ENCODE measurements at regions not wholly inside any gene's neighbourhood (a gene's known extent, or its start where the extent isn't known, plus 50 kb on each side); places are given as distances from the start of the nearest gene placed in this dataset.
"Not testable (repeated sequence)": the region's sequence is repeated elsewhere in the genome, so short reads cannot be mapped to it uniquely, and the experiment has no call there.

GRCh38 chr2:4107179-4107578 lies 403.8 kb downstream of the DCDC2C start:
- no peak overlapping the region for H3K4me3 ChIP-seq (ENCODE audit: low read depth, low read length)
- DNase-seq (ENCODE audit: low read depth) = no peak
- TF ChIP-seq CTCF (conservative IDR thresholded peaks at IDR 0.05; ENCODE audit: low read depth, low read length) = no peak

- no peak for TF ChIP-seq CTCF (conservative IDR thresholded peaks at IDR 0.05; ENCODE audit: low read depth, low read length)
- H3K4me3 ChIP-seq (ENCODE audit: low read depth, low read length) = no peak overlapping the region
- DNase-seq (ENCODE audit: low read depth) = no peak
Observed at GRCh38 chr2:4110273-4110672, 406.9 kb downstream of the DCDC2C start.

- not testable (repeated sequence) for DNase-seq (ENCODE audit: low read depth); H3K4me3 ChIP-seq (ENCODE audit: low read depth, low read length)
Observed at GRCh38 chr2:4115435-4115834, 412.1 kb downstream of the DCDC2C start.

GRCh38 chr2:4122726-4123125 lies 419.4 kb downstream of the DCDC2C start:
- no peak for TF ChIP-seq CTCF (conservative IDR thresholded peaks at IDR 0.05; ENCODE audit: low read depth, low read length)
- DNase-seq (ENCODE audit: low read depth) = no peak
- H3K4me3 ChIP-seq (ENCODE audit: low read depth, low read length) = no peak overlapping the region

- no peak for DNase-seq (ENCODE audit: low read depth)
- no peak for TF ChIP-seq CTCF (conservative IDR thresholded peaks at IDR 0.05; ENCODE audit: low read depth, low read length)
Observed at GRCh38 chr2:4130651-4131050, 427.3 kb downstream of the DCDC2C start.

GRCh38 chr2:4134551-4135550 lies 431.5 kb downstream of the DCDC2C start:
- DNase-seq (ENCODE audit: low read depth) = no peak
- H3K4me3 ChIP-seq (ENCODE audit: low read depth, low read length) = no peak overlapping the region

More at GRCh38 chr2:4130651-4131050, 427.3 kb downstream of the DCDC2C start:
- no peak overlapping the region for H3K4me3 ChIP-seq (ENCODE audit: low read depth, low read length)

GRCh38 chr2:4135765-4136164 lies 432.4 kb downstream of the DCDC2C start:
- no peak for DNase-seq (ENCODE audit: low read depth)
- H3K4me3 ChIP-seq (ENCODE audit: low read depth, low read length) = no peak overlapping the region
- no peak for TF ChIP-seq CTCF (conservative IDR thresholded peaks at IDR 0.05; ENCODE audit: low read depth, low read length)

More at GRCh38 chr2:4134551-4135550, 431.5 kb downstream of the DCDC2C start:
- TF ChIP-seq CTCF (conservative IDR thresholded peaks at IDR 0.05; ENCODE audit: low read depth, low read length) = no peak
